NB4 (cell line): ENCODE measurements at regions not wholly inside any gene's neighbourhood (a gene's known extent, or its start where the extent isn't known, plus 50 kb on each side); places are given as distances from the start of the nearest gene placed in this dataset.

Source experiments
- POLR2A ChIP-seq: IDR thresholded peaks from 2 replicates; pipeline ENCODE4 v1.6.1; 2011; ENCODE audit warnings: mild to moderate bottlenecking; ENCODE audit not compliant: insufficient read length; ENCODE audit errors: extremely low read depth
- TF ChIP-seq, protein P1 (sequence below): IDR thresholded peaks from one replicate; pipeline ENCODE4 v1.5.1; 2012; ENCODE audit warnings: low read depth, low read length

GRCh38 chr21:9730866-9731265 is 790.5 kb upstream of the TPTE start:
- TF ChIP-seq, protein P1, sequence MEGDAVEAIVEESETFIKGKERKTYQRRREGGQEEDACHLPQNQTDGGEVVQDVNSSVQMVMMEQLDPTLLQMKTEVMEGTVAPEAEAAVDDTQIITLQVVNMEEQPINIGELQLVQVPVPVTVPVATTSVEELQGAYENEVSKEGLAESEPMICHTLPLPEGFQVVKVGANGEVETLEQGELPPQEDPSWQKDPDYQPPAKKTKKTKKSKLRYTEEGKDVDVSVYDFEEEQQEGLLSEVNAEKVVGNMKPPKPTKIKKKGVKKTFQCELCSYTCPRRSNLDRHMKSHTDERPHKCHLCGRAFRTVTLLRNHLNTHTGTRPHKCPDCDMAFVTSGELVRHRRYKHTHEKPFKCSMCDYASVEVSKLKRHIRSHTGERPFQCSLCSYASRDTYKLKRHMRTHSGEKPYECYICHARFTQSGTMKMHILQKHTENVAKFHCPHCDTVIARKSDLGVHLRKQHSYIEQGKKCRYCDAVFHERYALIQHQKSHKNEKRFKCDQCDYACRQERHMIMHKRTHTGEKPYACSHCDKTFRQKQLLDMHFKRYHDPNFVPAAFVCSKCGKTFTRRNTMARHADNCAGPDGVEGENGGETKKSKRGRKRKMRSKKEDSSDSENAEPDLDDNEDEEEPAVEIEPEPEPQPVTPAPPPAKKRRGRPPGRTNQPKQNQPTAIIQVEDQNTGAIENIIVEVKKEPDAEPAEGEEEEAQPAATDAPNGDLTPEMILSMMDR = no peak
- no peak for TF ChIP-seq POLR2A
